Osteocyte (in vitro differentiated cells): ENCODE measurements at regions not wholly inside any gene's neighbourhood (a gene's known extent, or its start where the extent isn't known, plus 50 kb on each side); places are given as distances from the start of the nearest gene placed in this dataset.
A peak's percentile ranks its signal among the peaks of the same experiment; 100 is the strongest.

Experiments
- DNase-seq: peaks from one replicate; pipeline ENCODE4 v3.0.0; 2021; ENCODE audit warnings: mixed read lengths; ENCODE audit not compliant: unreplicated experiment; ENCODE audit errors: extremely low spot score
- H3K27ac Mint-ChIP-seq: one replicate; pipeline ENCODE4 v1.8.0; 2021; ENCODE audit warnings: mild to moderate bottlenecking, mixed read lengths; ENCODE audit not compliant: unreplicated experiment
- H3K27me3 Mint-ChIP-seq: one replicate; pipeline ENCODE4 v1.8.0; 2021; ENCODE audit warnings: mixed read lengths; ENCODE audit not compliant: unreplicated experiment
- H3K36me3 Mint-ChIP-seq: one replicate; pipeline ENCODE4 v1.8.0; 2021; ENCODE audit warnings: mixed read lengths; ENCODE audit not compliant: unreplicated experiment
- H3K4me1 Mint-ChIP-seq: one replicate; pipeline ENCODE4 v1.8.0; 2021; ENCODE audit warnings: mixed read lengths; ENCODE audit not compliant: unreplicated experiment
- H3K4me3 Mint-ChIP-seq: one replicate; pipeline ENCODE4 v1.8.0; 2021; ENCODE audit warnings: mild to moderate bottlenecking, moderate library complexity, mixed read lengths; ENCODE audit not compliant: unreplicated experiment
- H3K9me3 Mint-ChIP-seq: one replicate; pipeline ENCODE4 v1.8.0; 2021; ENCODE audit warnings: mixed read lengths; ENCODE audit not compliant: unreplicated experiment
- CTCF ChIP-seq: fragments of 200-600 bp; sonication (generic); IDR thresholded peaks from 2 replicates; pipeline ENCODE4 v1.5.0; 2021; ENCODE audit warnings: antibody characterized with exemption, mild to moderate bottlenecking, moderate library complexity

GRCh38 chr4:156556336-156556735, 415.3 kb downstream of the PDGFC start:
- H3K27me3 Mint-ChIP-seq = no peaks in the 10 kb centered on the region
- H3K36me3 Mint-ChIP-seq = peaks cover 3% of the 10 kb centered on the region
- H3K4me3 Mint-ChIP-seq = no peak overlapping the region
- TF ChIP-seq CTCF = no peak
- no peak for DNase-seq
- no peak overlapping the region for H3K27ac Mint-ChIP-seq
- peaks cover 8% of the 10 kb centered on the region for H3K4me1 Mint-ChIP-seq
- H3K9me3 Mint-ChIP-seq = peaks cover 31% of the 10 kb centered on the region

GRCh38 chr4:156553659-156554058, 417.9 kb downstream of the PDGFC start:
- H3K27ac Mint-ChIP-seq = no peak overlapping the region
- no peaks in the 10 kb centered on the region for H3K36me3 Mint-ChIP-seq
- no peaks in the 10 kb centered on the region for H3K4me1 Mint-ChIP-seq
- peaks cover 24% of the 10 kb centered on the region for H3K9me3 Mint-ChIP-seq
- H3K27me3 Mint-ChIP-seq = no peaks in the 10 kb centered on the region
- H3K4me3 Mint-ChIP-seq = no peak overlapping the region
- no peak for DNase-seq
- no peak for TF ChIP-seq CTCF

GRCh38 chr4:156547891-156548290, 423.7 kb downstream of the PDGFC start:
- H3K4me3 Mint-ChIP-seq = no peak overlapping the region
- H3K9me3 Mint-ChIP-seq = peaks cover 11% of the 10 kb centered on the region
- H3K27me3 Mint-ChIP-seq = no peaks in the 10 kb centered on the region
- no peak overlapping the region for H3K27ac Mint-ChIP-seq
- peaks cover 24% of the 10 kb centered on the region for H3K4me1 Mint-ChIP-seq
- H3K36me3 Mint-ChIP-seq = no peaks in the 10 kb centered on the region
- no peak for TF ChIP-seq CTCF
- no peak for DNase-seq

- DNase-seq = no peak
- no peaks in the 10 kb centered on the region for H3K36me3 Mint-ChIP-seq
- no peak for TF ChIP-seq CTCF
- no peak overlapping the region for H3K4me3 Mint-ChIP-seq
- peaks cover 24% of the 10 kb centered on the region for H3K4me1 Mint-ChIP-seq
- H3K9me3 Mint-ChIP-seq = peaks cover 7% of the 10 kb centered on the region
- H3K27ac Mint-ChIP-seq = peak overlapping the region; percentile 81
- H3K27me3 Mint-ChIP-seq = no peaks in the 10 kb centered on the region
Measured at GRCh38 chr4:156547439-156547838, 424.2 kb downstream of the PDGFC start.

- TF ChIP-seq CTCF = no peak
- Mint-ChIP-seq H3K27me3 (no peaks in the 10 kb centered on the region), H3K4me3 (no peak overlapping the region), H3K9me3 (no peaks in the 10 kb centered on the region), H3K4me1 (peaks cover 24% of the 10 kb centered on the region), H3K36me3 (no peaks in the 10 kb centered on the region), H3K27ac (peak overlapping the region; percentile 6)
- no peak for DNase-seq
Measured at GRCh38 chr4:156545003-156545785, 426.4 kb downstream of the PDGFC start.
